NCI-H2107 treated with DMSO at 0.1 percent for 48 hours (cell line): ENCODE measurements at regions not wholly inside any gene's neighbourhood (a gene's known extent, or its start where the extent isn't known, plus 50 kb on each side); places are given as distances from the start of the nearest gene placed in this dataset.

ENCODE experiments used
- DNase-seq: peaks from one replicate; lab custom pipeline; 2025; ENCODE audit not compliant: unreplicated experiment; lab: John Stamatoyannopoulos, UW

DNA sequence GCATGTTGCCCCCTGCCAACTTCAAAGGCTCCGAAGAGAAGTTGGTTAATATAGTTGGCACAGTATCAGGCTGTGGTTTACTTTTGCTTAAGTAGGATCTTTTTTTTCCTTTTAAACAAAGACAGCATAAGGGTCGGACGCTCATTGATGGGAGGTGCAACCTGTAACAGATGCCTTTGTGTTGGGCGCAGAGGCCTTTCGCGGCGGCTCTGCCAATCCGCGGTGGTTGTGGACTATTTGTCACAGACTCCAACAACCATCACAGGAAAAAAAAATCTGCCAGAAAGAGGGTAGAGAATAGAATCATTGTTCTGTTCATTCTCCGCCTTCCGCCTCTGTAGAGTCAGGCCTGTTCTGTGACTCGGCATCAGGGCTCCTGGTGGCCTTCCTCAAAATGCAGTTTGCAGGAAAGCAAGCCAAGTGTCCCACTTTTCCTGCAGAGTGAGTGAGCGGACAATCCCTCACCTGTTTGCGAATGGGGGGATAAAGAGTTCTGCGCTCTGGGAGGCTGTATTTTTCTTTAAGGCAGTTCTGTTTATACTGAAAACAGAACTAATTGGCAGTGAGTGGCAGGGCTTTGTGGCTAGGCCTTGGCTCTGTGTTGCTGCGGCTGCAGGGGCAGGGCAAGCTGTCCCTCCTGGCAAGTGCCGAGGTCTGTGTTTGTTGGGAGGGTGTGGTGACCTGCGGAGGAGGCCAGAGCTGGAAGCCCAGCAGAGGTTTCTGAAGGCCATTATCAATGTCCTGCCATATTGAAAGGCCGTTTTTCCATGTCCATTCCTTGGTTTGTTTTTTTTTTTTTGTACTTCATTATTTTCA lies 83.0 kb upstream of the PIWIL1 start:
- peak; percentile 65 for DNase-seq

DNA sequence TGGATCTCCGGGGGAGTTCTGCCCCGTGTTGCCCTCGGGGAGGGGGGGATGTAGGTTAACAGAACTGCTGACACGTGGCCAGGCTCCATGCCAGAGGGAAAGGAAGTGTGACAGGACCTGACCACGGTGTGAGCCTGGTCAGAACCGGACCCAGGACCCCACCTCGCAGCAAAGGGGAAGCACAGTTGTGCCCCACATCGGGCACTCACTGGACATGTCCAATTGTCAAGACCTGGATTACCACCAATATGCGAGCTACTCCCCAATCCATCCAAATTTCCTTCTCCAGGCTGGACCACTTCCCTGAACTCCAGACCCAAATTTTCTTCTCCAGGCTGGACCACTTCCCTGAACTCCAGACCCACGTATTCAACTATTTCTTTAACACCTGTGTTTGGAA lies 78.8 kb upstream of the PIWIL1 start:
- DNase-seq: no peak

DNA sequence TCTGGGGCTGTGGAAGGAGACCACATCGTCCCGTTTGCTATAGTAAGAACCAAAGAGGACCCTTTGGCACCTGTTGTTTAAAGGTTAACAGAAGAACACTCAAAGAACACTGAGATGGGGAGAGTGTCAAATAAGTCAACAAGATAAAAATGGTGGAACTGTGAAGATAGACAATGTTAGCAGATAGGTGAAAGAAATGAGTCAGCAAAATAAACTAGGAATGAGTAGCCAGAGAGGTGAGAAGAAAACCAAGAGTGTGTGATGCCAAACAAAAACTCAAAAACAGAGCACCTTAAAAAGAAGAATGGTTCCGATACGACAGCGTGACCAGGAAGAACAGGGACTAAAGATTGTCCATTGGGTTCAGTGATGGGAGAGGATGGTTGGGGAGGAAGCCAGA lies 74.7 kb upstream of the PIWIL1 start:
- DNase-seq: no peak

DNA sequence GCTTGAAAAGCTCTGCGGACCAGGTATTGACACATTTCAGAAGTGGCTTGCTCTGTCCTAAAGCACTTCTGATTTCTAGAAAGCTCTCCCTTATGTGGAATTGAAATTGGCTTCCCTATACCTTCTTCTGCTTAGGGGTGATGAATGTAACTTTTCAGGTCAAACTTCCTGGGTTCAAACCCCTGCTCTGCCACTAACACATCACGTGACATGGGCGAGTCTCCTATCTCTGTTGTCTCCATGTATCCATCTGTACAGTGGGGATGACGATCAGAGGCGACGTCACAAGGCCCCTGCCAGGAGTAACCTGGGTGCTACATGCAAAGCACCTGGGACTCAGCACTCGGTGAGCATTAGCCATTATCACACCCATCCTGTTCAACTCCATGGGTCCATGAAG lies 73.7 kb upstream of the PIWIL1 start:
- DNase-seq: no peak

DNA sequence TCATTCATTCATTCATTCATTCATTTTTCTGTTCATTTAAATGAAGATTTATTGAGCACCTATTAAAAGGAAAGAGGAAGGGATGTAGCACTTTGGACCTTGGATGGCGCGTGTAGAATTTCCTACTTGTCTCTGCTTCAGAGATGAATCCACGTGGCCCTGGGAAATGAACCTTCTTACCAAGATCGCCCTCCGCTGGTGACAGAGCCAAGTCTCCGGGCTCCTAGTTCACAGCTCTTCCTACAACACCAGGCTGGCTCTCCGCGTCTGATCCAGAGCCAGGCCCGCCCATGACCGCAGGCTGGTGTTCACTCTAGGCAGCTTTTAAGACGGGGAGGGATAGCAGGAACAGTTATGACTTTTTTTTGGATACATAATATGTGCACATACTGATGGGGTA lies 70.9 kb upstream of the PIWIL1 start:
- DNase-seq: no peak

DNA sequence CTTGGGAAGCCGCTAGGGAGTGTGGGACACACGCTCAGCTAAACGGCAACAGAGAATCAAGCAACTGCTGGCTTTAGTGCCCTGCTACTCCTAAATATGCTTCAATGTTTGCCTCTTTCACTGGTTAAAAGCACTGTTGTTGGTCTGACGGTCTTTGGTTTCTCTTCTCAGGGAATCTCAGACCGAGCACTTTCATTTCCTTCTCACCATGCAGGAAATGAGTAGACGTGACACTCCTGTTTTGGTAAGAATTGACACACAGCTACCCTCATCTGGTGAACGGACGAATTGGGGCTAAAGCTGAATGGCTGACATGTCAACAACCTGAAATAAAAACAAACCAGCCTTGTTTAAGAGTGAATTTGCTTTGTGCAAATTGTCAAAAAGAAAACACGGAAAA lies 57.5 kb upstream of the PIWIL1 start:
- no peak for DNase-seq

DNA sequence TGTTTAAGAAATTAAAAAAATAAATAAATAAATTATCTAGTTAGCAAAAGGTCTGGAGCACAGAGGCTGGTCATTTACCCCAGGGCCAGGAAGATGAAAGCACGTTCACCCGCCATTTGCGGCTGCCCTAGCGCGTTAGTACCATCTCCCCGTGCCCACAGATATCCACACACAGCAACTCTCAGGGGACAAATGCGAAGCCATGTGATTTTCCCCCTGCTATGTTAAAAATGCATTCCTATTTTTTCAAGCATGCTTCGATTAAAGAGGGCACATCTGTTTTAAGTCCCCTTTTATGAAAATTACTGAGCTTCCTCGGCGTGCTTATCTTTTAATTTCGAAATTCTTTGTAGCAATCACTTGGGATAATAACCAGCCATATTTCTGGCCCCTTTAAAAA lies 56.9 kb upstream of the PIWIL1 start:
- no peak for DNase-seq

DNA sequence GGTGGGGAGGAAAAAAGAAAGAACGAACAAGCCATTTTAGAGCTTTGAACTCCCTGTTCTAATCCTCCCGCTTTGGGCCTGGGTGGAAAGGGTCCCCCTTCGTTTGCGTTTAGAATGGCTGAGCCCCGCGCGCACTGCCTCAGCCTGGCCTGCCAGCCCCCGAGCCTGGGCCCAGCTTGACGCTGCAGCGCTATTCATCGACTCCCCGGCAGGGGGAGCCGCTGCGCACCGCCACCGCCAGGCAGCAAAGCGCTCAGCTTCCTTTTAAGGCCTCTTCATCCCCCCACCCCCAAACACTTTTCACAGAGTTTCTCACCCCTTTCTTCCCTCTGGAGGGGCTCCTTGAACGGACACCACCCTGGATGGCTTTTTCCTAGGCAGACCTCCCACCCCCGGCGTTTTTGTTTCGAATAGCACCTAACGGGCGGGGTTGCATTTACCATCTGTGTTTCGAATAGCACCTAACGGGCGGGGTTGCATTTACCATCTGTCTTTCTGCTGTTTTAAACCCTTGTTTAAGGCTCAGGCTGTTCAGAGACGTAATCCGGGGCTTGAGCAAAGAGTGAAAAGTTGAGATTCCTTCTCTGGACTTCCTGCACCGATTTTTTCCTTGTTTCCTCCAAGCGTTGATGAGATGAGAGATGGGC lies 56.4 kb upstream of the PIWIL1 start:
- DNase-seq: no peak

DNA sequence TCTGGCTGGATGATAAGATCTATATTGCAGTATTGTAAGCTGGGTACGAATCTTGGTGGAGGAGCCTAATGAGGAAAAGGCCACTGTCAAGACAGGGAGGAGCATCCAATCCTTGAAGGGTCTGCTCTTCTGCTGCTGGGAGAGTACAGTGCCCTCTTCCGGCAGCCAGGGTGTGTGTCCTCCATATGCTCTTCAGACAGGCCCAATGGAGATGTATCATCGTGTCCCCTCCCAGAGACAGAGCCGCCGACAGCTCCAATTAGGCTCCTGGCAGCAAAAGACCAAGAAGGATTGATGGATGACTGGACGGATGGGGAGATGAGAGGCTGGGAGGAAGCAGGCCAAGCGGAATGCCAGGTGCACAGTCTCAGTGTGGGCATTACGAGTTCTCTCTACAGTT lies 51.6 kb upstream of the PIWIL1 start:
- no peak for DNase-seq

DNA sequence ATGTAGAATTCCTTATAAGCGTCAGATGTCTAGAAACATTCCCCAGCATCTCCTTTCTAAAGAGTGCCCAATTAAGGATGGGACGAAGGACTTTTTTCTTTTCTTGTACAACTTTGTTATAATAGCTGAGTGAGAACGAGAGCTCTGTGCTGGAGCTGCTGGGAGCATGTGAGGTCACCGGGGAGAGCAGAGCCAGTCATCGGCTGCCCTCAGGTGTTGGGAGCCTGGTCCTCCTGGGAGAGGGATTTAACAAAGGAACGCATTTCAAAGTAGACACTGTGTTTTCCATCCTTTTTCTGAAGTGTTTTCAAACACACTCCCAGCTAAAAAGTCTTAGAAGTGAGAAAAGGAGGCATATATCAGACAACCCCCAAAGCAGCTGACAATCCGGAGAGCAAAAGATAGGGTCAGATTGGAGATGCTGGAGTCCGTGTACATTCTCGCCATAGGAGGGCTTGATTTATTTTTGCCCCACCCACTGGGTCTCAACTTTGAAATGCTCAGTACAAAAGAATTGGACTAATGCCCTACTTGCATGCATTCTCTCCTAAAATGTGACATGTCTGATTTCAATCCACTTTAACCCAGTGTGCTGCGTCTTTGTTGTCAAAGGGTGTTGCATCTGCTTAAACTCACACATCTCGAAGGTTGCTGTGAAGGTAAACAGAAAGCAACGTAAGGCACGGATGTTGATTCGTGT lies 50.8 kb upstream of the PIWIL1 start:
- DNase-seq: no peak
